Body of pancreas (tissue), 4 donors: ENCODE measurements at regions not wholly inside any gene's neighbourhood (a gene's known extent, or its start where the extent isn't known, plus 50 kb on each side); places are given as distances from the start of the nearest gene placed in this dataset.

ENCODE experiments used
- ATAC-seq: fragments of 150-250 bp; one replicate; pipeline ENCODE4 v1.9.1; 2016
- DNase-seq, 4 donors: peaks; one replicate each; pipeline ENCODE4 v3.0.0-alpha.2; 2019
- H3K27ac ChIP-seq, 4 donors: fragments of 200-600 bp; sonication (generic); 1 replicate in 3 of 4; 2 replicates in 1 of 4; pipeline versions ENCODE4 v1.5.1 to v1.6.1; 2016 to 2019; ENCODE audit warnings: mild to moderate bottlenecking in 1 of 4, mixed read lengths in 1 of 4, moderate library complexity in 1 of 4
- H3K27me3 ChIP-seq, 2 donors: fragments of 200-600 bp; sonication (generic); one replicate each; pipeline ENCODE4 v1.6.0; 2016; ENCODE audit warnings: mild to moderate bottlenecking in 1 of 2
- H3K36me3 ChIP-seq, 2 donors: fragments of 200-600 bp; sonication (generic); replicated peaks in 1 of 2; 2 replicates each; pipeline ENCODE4 v1.5.1; 2016; ENCODE audit warnings: low read depth in 2 of 2; ENCODE audit not compliant: insufficient read depth in 1 of 2
- H3K4me1 ChIP-seq: fragments of 200-600 bp; sonication (generic); one replicate; pipeline ENCODE4 v1.6.0; 2016
- H3K4me3 ChIP-seq, 2 donors: fragments of 200-600 bp; sonication (generic); 1 replicate in 1 of 2; 2 replicates in 1 of 2; pipeline ENCODE4 v1.5.1; 2016 to 2019
- H3K9me3 ChIP-seq, 3 donors: fragments of 200-600 bp; sonication (generic); 1 replicate in 2 of 3; 2 replicates in 1 of 3; pipeline ENCODE4 v1.5.1; 2016
- POLR2A ChIP-seq, 3 donors: fragments of 450-650 bp; IDR thresholded peaks; one replicate each; pipeline ENCODE4 v1.6.1; 2016; ENCODE audit warnings: antibody characterized with exemption in 3 of 3, mild to moderate bottlenecking in 2 of 3
- WGBS, 2 donors: methylation state at CpG; one replicate each; pipeline ENCODE4 v1.1.5; 2017; 5-methylcytosine and 5-hydroxymethylcytosine counted together
- intact Hi-C: fragments of 100-400 bp; cut with DNase I; formaldehyde crosslinking; loops from one replicate; pipeline ENCODE4 v1.15.1; 2023
- TF ChIP-seq, protein P1 (sequence below), 7 experiments: fragments of 450-650 bp in 4 of 7; fragments of 200-600 bp in 3 of 7; sonication (generic) in 3 of 7; IDR thresholded peaks; one replicate each; pipeline ENCODE4 v1.5.1; 2016 to 2019; ENCODE audit warnings: antibody characterized with exemption in 7 of 7

GRCh38 chr1:38555594-38555993, 304.0 kb downstream of the RRAGC start:
- Histone ChIP-seq H3K4me1 (peaks cover 4% of the 10 kb centered on the region), H3K27ac (no peak overlapping the region), H3K27me3 (no peaks in the 10 kb centered on the region), H3K9me3 (no peaks in the 10 kb centered on the region), H3K36me3 (no peaks in the 10 kb centered on the region), H3K4me3 (no peak overlapping the region)
- no peak for TF ChIP-seq POLR2A (IDR thresholded peaks at IDR 0.05)
- TF ChIP-seq, protein P1, sequence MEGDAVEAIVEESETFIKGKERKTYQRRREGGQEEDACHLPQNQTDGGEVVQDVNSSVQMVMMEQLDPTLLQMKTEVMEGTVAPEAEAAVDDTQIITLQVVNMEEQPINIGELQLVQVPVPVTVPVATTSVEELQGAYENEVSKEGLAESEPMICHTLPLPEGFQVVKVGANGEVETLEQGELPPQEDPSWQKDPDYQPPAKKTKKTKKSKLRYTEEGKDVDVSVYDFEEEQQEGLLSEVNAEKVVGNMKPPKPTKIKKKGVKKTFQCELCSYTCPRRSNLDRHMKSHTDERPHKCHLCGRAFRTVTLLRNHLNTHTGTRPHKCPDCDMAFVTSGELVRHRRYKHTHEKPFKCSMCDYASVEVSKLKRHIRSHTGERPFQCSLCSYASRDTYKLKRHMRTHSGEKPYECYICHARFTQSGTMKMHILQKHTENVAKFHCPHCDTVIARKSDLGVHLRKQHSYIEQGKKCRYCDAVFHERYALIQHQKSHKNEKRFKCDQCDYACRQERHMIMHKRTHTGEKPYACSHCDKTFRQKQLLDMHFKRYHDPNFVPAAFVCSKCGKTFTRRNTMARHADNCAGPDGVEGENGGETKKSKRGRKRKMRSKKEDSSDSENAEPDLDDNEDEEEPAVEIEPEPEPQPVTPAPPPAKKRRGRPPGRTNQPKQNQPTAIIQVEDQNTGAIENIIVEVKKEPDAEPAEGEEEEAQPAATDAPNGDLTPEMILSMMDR (IDR thresholded peaks at IDR 0.05): no peak
- 73% methylated on average over 1 of the region's 1 CpG; no CpG with 5 or more reads in 1 of the 2 donors for WGBS, 2 donors
- intact Hi-C loops: no loop called here
- ATAC-seq (no peak), DNase-seq (no peak)

DNA sequence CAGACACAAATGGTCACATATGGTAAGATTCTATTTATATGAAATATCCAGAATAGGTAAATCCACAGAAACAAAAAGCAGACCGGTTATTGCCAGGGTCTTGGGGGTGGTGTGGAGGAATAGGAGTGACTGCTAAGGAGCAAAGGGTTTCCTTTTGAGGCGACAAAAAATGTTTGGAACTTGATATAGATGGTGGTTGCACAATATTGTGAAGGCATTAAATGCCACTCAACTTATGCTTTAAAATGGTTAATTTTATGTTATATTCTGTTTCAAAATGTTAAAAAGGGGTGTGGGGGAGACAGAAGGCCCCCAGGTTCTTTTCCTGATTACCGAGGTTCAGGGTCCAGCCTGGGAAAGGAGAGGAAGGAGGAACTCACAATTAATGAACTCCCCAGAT, 304.4 kb downstream of the RRAGC start:
- Histone ChIP-seq H3K4me1 (peaks cover 4% of the 10 kb centered on the region), H3K36me3 (no peaks in the 10 kb centered on the region), H3K27me3 (no peaks in the 10 kb centered on the region), H3K27ac (no peak overlapping the region), H3K4me3 (no peak overlapping the region), H3K9me3 (no peaks in the 10 kb centered on the region)
- intact Hi-C loops: no loop called here
- TF ChIP-seq, protein P1 (IDR thresholded peaks at IDR 0.05): no peak
- TF ChIP-seq POLR2A (IDR thresholded peaks at IDR 0.05): no peak
- 69 to 80% methylated on average over 3 of the region's 3 CpGs for WGBS, 2 donors
- ATAC-seq: no peak
- no peak for DNase-seq

DNA sequence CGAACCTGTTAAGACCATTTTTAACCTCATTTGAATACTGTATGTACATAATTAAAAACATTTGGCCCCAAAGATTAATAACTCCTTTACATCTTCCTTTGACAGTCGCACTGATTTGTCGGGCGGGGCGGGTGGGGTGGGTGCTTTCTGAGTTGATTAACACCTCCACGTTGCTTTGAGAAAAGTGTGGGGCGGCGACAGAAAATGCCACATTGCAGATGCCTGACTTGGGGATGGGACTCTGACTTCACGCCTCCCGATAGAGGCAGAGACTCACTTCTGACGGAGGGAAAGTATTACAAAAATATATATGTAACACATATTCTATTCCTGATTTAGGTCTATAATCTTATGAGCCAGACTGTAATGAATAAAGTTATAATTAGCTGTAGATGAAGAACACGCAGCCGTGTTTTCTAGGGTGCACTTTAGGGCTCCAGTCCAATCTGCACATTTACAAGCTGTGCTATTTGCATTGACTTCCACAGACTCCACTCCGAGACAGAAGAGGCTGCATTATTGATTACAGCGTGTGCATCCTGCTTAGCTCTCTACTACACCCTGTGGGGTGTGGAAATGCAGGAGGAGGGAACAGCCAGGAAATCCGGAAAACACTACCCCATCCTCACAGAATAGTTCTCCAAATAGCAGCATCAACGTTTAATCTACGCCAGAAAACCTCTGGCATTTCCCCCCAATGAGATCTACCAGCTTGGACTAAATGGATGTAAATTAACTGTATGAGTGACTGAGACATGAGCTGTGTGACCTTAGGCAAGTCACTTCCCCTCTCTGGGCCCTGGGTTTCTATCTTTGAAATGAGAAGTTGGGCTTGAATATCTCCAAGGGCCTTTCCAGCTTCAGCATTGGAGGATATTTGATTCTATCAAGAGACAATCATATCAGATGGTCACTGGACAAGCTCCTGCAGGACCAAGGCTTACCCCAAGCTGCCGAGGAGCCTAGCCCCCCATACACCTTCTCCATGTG, 308.0 kb downstream of the RRAGC start:
- no peaks in the 10 kb centered on the region for H3K4me1 ChIP-seq
- H3K4me3 ChIP-seq: no peak overlapping the region
- H3K36me3 ChIP-seq: no peaks in the 10 kb centered on the region
- ATAC-seq (no peak), DNase-seq (no peak)
- intact Hi-C loops: no loop called here
- H3K9me3 ChIP-seq: no peaks in the 10 kb centered on the region
- TF ChIP-seq, protein P1 (IDR thresholded peaks at IDR 0.05): no peak
- TF ChIP-seq POLR2A (IDR thresholded peaks at IDR 0.05): no peak
- no peak overlapping the region for H3K27ac ChIP-seq
- WGBS, 2 donors: 52 to 57% methylated on average over 19 of the region's 19 CpGs
- no peaks in the 10 kb centered on the region for H3K27me3 ChIP-seq

DNA sequence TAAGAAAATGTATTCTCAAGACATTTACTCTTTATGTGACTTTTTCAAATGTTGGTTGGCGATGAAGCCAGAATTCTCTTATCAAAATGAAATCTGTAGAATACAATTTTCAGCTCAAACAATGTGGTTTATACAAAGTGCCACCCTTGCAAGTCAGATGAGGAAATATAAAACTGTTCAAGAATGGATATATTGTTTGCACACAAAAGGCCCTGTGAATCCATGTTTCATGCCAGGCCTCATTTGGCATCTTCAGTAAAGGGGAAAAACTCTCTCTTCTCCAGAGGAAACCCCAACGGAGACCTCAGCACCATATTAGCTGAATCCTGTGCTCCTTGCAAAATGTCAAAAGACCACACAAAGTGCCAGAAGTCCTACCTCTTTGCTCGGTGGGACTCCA, 310.4 kb downstream of the RRAGC start:
- intact Hi-C loops: no loop called here
- Histone ChIP-seq H3K9me3 (no peaks in the 10 kb centered on the region), H3K4me3 (no peak overlapping the region), H3K36me3 (no peaks in the 10 kb centered on the region), H3K27me3 (no peaks in the 10 kb centered on the region), H3K27ac (no peak overlapping the region), H3K4me1 (no peaks in the 10 kb centered on the region)
- DNase-seq (no peak), ATAC-seq (no peak)
- 58 to 65% methylated on average over 3 of the region's 3 CpGs for WGBS, 2 donors
- TF ChIP-seq, protein P1 (IDR thresholded peaks at IDR 0.05): no peak
- TF ChIP-seq POLR2A (IDR thresholded peaks at IDR 0.05): no peak
